ENCODE measurements at regions not wholly inside any gene's neighbourhood (a gene's known extent, or its start where the extent isn't known, plus 50 kb on each side); places are given as distances from the start of the nearest gene placed in this dataset.

- no peak for TF ChIP-seq EP300 (IDR thresholded peaks at IDR 0.05; ENCODE audit: borderline replicate concordance)
- no peak for TF ChIP-seq MAX (IDR thresholded peaks at IDR 0.05)
- no peak for TF ChIP-seq EGR1 (IDR thresholded peaks at IDR 0.05)
- TF ChIP-seq FOXM1 (IDR thresholded peaks at IDR 0.05; ENCODE audit: borderline replicate concordance, low read depth), result no peak
- no peak for TF ChIP-seq RAD21 (IDR thresholded peaks at IDR 0.05; ENCODE audit: low read depth)
- TF ChIP-seq TAF1 (IDR thresholded peaks at IDR 0.05; ENCODE audit: low read depth), result no peak
- TF ChIP-seq TCF12 (IDR thresholded peaks at IDR 0.05; ENCODE audit: low read depth), result no peak
- no peak for TF ChIP-seq USF1 (IDR thresholded peaks at IDR 0.05)
- no peak for TF ChIP-seq REST (IDR thresholded peaks at IDR 0.05; ENCODE audit: low read depth)
- no peak for TF ChIP-seq YY1 (IDR thresholded peaks at IDR 0.05; ENCODE audit: low read depth)
- no peak for TF ChIP-seq ZBTB7A (IDR thresholded peaks at IDR 0.05; ENCODE audit: low read depth)
- no peak for TF ChIP-seq TEAD4 (IDR thresholded peaks at IDR 0.05)
- TF ChIP-seq CREB1 (IDR thresholded peaks at IDR 0.05; ENCODE audit: low read depth), result no peak
Observed at GRCh38 chr2:221762496-221762895, 190.4 kb upstream of the EPHA4 start.

- no peak for TF ChIP-seq EP300 (IDR thresholded peaks at IDR 0.05; ENCODE audit: borderline replicate concordance)
- TF ChIP-seq EGR1 (IDR thresholded peaks at IDR 0.05), result no peak
- no peak for TF ChIP-seq NFIC (IDR thresholded peaks at IDR 0.05)
- TF ChIP-seq CREB1 (IDR thresholded peaks at IDR 0.05; ENCODE audit: low read depth), result no peak
- no peak for TF ChIP-seq TEAD4 (IDR thresholded peaks at IDR 0.05)
- TF ChIP-seq REST (IDR thresholded peaks at IDR 0.05; ENCODE audit: low read depth), result no peak
- no peak for TF ChIP-seq ZBTB7A (IDR thresholded peaks at IDR 0.05; ENCODE audit: low read depth)
- no peak for TF ChIP-seq FOXM1 (IDR thresholded peaks at IDR 0.05; ENCODE audit: borderline replicate concordance, low read depth)
- no peak for TF ChIP-seq MAX (IDR thresholded peaks at IDR 0.05)
- TF ChIP-seq CEBPB (IDR thresholded peaks at IDR 0.05), result no peak
- no peak for TF ChIP-seq USF1 (IDR thresholded peaks at IDR 0.05)
- TF ChIP-seq YY1 (IDR thresholded peaks at IDR 0.05; ENCODE audit: low read depth), result no peak
- no peak for TF ChIP-seq TCF12 (IDR thresholded peaks at IDR 0.05; ENCODE audit: low read depth)
- no peak for TF ChIP-seq TAF1 (IDR thresholded peaks at IDR 0.05; ENCODE audit: low read depth)
- TF ChIP-seq RAD21 (IDR thresholded peaks at IDR 0.05; ENCODE audit: low read depth), result no peak
Observed at GRCh38 chr2:221761260-221761659, 189.2 kb upstream of the EPHA4 start.

GRCh38 chr2:221758076-221758475 is 186.0 kb upstream of the EPHA4 start:
- no peak for TF ChIP-seq TCF12 (IDR thresholded peaks at IDR 0.05; ENCODE audit: low read depth)
- no peak for TF ChIP-seq EP300 (IDR thresholded peaks at IDR 0.05; ENCODE audit: borderline replicate concordance)
- TF ChIP-seq CEBPB (IDR thresholded peaks at IDR 0.05), result no peak
- no peak for TF ChIP-seq CREB1 (IDR thresholded peaks at IDR 0.05; ENCODE audit: low read depth)
- no peak for TF ChIP-seq USF1 (IDR thresholded peaks at IDR 0.05)
- TF ChIP-seq RAD21 (IDR thresholded peaks at IDR 0.05; ENCODE audit: low read depth), result no peak
- no peak for TF ChIP-seq ZBTB7A (IDR thresholded peaks at IDR 0.05; ENCODE audit: low read depth)
- no peak for TF ChIP-seq MAX (IDR thresholded peaks at IDR 0.05)
- no peak for TF ChIP-seq EGR1 (IDR thresholded peaks at IDR 0.05)
- no peak for TF ChIP-seq TAF1 (IDR thresholded peaks at IDR 0.05; ENCODE audit: low read depth)
- TF ChIP-seq TEAD4 (IDR thresholded peaks at IDR 0.05), result no peak
- TF ChIP-seq NFIC (IDR thresholded peaks at IDR 0.05), result no peak
- TF ChIP-seq FOXM1 (IDR thresholded peaks at IDR 0.05; ENCODE audit: borderline replicate concordance, low read depth), result no peak
- TF ChIP-seq YY1 (IDR thresholded peaks at IDR 0.05; ENCODE audit: low read depth), result no peak
- TF ChIP-seq REST (IDR thresholded peaks at IDR 0.05; ENCODE audit: low read depth), result no peak

Measured in Ishikawa (cell line).